ENCODE measurements at regions not wholly inside any gene's neighbourhood (a gene's known extent, or its start where the extent isn't known, plus 50 kb on each side); places are given as distances from the start of the nearest gene placed in this dataset.

DNA sequence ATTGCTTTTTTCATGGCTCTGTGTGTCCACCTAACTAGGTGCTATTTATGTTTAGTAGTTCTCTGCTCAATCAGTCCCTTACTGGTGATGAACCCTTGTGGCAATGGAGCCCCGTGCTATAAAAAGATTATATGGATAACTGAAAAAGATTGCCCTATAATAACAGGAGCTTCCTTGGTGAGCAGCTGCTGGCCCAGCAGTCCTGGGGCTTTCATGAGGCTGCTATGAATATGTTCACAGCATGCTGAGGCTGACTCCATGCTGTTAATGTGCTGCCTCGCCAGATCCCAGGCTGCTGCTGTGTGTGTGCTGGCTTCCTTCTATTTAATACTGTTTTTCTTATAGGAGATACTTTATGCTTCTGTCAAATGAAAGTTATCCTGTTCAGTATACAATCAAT is 357.5 kb downstream of the TAF11L14 start:
- no peak for TF ChIP-seq CTCF (IDR thresholded peaks at IDR 0.05)
- no peak for TF ChIP-seq POLR2A (IDR thresholded peaks at IDR 0.05)
- TF ChIP-seq POLR2AphosphoS5 (IDR thresholded peaks at IDR 0.05), result no peak

Measured in breast epithelium (tissue), 3 donors.